GM19023 (cell line): ENCODE measurements at regions not wholly inside any gene's neighbourhood (a gene's known extent, or its start where the extent isn't known, plus 50 kb on each side); places are given as distances from the start of the nearest gene placed in this dataset.

Experiments
- ATAC-seq: cut with Tn5 transposase; IDR thresholded peaks from one replicate; pipeline ENCODE4 v1.9.1; 2021; ENCODE audit warnings: mild to moderate bottlenecking, moderate library complexity; ENCODE audit not compliant: unreplicated experiment

DNA sequence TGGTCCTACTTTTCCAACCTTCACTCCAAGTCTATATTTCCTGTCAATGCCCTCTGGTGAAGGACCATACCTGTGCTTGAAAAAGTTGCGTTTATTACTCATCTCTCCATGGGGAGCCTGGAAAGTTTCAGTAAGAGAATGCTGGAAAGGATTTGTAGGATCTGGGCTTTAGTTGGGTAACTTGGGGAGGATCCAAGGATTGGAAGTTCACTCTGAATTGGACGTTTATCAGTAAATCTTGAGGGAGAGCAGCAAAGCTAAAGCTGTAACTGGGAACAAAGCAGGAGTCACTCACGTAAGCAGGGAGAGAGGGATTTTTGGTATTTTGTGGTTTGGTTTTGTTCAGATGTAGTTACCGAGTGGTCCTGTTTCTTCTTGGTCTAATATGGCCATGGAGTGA lies 51.4 kb upstream of the NPVF start:
- ATAC-seq, result no peak

DNA sequence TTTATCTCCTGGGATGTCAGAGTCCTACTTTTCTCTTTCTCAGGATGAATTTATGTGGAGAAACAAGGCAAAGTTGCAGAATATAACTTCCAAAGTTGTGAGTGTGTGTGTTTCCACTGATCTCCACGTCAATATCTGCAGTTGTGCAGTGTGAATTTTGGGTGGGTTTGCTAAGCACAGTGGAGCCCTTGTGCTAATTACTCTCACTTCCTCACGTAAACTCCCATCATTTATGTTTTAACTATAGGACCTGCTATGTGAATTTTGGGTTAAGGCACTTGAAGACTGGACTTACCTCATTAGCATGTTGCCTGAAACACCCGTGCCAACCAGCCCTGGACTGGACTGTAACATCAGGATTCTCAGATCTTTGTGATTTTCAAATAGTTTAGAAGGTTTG lies 51.9 kb upstream of the NPVF start:
- no peak for ATAC-seq

DNA sequence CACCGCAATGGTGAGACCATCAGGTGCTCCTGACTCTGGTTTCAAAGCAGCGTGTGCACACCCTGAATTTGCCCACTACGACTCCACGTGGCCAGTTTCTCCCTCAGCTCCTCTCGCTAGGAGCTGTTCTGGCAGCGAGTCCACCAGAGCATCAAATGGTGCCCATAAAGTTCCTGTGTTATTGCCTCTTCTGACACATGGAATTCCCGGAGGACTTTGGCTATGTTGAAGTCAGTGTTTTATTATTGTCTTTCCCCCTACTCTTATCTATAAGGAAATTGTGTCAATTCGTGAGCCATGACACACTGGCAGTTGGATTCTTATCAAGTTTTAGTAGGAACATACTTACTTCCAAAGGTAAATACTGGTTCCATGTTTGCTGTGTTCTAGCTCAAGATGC lies 53.9 kb upstream of the NPVF start:
- no peak for ATAC-seq

DNA sequence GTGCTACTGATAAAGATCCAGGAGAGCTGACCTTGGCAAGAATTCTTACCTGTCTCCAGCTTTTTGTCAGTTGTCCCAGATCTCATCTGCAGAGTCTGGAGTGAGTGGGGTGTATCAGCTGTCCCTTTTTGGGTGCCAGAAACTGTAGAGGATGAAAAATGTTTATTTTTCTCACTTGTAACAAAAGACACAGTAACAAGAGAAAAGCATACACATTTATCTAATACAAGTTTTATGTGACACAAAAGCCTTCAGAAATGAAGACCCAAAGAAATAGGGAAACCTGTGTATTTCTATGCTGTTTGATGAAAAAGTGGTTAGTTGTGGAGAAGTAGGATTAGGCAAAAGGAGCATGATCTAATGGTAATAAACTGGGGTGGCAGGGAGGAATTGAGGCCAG lies 58.5 kb upstream of the NPVF start:
- no peak for ATAC-seq

DNA sequence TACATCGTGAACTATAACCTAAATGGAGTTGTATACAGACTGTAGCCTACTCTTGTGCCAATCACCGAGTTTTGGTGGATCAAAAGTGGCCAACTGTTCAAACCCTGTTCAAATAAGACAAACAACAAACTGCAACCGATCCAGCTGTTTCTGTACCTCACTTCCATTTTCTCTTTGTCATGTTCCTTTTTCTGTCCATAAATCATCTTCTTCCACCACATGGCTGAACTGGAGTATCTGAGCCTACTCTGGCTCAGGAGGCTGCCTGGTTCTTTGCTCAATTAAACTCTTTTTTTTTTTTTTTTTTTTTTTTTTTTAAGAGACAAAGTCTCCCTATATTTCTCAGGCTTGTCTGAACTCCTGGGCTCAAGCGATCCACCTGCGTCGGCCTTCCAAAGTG lies 59.0 kb upstream of the NPVF start:
- ATAC-seq, result no peak

DNA sequence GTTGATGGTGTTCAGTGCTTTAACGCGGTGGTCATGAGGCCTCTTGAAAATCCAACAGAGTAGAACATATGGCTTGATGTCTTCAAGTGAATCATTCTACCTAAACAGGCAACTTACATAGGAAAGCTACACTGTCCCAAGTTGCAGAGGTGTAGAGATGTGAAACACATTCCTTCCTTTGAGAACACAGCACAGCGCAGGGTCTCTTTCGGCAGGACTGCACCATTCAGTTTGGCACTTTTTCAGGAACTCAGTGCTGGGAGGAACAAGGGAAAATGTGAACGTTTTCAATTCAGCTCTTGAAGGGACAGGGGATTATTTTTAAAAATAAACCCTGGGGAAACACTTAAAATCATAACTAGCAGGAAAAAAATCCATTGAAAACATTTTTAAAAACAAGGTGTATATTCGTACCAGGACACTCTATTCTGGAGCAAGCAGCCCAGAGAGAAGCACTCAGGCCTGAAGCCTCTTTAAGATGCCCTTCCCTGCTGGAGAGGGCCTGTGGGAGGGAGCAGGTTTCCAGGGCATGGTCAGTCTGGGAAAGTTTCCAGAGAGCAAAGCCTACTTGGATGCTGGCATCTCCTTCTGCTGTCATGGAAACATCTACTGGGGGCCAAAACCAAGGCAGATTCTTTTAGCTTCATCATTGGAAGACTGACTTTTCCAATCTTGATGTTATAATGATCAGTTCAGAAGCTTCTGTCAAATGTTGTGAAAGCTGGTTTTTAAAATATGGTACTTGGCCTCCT lies 60.4 kb upstream of the NPVF start:
- no peak for ATAC-seq

DNA sequence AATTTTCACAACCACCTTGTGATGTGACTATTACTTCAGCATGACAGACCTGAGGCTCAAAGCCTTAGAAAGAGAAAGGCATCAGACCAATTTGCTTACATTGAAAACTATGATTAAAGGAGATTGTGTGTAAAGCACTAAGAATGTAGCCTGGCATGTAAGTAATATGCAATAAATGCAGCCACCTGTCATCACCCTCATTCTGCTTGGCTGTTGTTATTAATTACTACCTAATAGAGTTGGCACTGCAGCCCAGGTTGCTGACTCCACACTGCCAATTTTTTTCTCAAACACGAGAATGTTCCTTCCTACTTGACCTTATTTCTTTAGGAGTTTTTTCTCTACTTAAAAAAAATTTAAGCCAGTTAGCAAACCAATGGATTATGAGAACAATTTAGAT lies 61.2 kb upstream of the NPVF start:
- no peak for ATAC-seq

DNA sequence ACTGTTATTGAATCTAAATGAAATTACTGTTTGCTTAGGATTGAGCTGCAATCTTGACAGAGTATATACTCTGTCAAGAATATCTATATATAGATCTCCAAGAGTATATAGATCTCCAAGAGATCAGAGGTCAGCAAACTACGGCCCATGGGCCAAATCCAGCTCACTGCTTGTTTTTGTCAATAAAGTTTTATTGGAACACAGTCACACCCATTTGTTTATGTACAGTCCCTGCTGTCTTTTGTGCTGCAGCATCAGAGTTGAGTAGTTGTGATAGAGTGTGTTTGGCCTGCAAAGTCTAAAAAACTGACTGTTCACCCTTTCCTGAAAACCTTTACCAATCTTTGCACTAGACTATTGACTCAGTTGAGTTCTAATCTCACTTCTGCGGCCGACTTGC lies 66.3 kb upstream of the NPVF start:
- no peak for ATAC-seq

DNA sequence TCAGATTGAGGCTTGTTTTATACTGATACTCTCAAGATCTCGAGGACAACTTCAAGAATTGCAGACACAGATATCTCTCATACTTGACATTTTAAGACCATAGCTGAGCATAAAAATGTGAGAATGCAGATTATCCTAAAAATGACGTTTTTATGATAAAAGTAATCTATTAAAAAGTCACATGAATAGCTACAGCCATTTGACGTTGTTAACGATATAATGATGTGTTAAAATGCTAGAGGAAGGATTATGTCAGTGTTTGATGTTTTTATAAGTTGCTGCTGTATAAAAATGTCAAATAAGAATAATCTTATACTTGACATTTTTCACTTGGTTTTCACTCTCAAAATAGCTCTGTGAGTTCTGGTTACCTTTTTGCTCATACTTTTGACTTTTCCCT lies 67.1 kb upstream of the NPVF start:
- no peak for ATAC-seq

DNA sequence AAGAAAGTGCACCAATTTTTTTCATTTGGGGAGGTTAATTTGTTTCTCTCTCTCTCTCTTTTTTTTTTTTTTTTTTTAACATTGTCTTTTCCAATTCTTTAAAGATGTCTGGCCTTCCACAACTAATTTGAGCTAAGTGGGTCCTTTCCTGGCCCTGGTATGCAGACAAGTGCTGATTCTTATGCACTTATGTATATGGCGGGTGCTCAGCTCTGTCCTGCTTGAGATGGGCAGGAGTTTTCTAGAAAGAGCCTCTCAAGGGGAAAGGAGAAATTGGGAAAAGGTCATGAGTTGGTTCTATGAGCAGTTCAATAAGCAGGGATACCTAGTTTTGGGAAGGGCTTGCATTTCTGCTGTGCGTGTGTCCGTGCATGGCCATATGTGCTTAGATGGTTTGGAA lies 67.8 kb upstream of the NPVF start:
- no peak for ATAC-seq

DNA sequence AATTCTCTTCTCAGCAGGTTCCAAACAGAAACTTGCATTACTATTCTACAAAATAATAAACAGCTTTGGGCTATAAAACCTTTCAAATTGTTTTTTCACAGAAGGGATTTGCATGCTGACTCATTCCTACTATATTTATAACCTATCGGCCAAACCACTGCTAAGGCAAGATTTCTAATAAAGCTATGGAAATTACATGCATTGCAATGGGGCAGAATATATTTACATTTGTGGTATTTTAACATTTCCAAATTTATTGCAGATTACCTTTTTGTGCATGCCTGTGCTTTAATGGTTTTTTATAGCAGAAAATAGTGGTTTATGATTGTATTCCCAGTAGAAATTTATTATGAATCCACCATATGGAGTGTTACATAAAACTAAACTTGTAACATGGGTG lies 69.0 kb upstream of the NPVF start:
- ATAC-seq, result no peak

DNA sequence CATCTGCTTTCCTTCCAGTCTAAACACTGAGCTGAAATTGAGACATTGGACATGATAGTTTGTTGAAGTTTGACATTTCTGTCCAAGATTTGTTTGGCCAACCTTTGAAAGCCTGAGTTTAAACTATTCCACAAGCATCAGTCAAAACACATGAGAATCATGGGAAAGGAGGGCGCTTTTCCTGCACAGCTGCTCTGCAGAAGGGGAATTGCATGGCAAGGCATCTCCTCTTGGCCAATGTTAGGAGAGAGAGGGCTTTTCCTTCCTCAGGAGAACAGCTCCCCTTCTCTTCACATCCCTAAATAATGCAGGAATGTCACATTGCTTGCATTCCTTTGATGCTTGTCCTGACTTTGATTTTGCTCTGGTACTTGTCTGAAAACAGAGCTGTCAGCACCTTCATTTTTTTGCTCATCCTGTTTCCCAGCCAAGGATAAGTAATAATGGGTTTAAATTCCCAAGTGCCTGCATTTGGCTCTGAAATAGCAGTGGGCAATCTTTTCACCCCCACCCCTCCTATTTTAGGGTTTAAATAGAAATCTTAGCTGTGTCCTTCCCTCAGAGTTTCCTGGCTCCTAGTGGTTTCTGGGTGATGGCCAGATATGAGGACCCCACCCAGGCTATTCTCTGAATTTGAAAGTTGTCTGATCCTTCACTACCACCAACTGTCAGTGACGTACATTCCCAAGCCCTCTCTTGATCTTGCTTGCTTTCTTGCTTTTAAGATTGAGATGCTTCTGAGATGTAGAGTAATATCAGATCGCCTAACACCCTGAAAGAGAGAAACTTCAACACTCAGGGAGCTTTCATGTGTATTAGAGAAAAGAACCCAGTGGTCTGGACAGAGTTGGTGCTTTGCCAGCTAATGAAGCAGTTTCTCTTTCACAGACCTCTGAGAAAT lies 75.2 kb upstream of the NPVF start:
- no peak for ATAC-seq

DNA sequence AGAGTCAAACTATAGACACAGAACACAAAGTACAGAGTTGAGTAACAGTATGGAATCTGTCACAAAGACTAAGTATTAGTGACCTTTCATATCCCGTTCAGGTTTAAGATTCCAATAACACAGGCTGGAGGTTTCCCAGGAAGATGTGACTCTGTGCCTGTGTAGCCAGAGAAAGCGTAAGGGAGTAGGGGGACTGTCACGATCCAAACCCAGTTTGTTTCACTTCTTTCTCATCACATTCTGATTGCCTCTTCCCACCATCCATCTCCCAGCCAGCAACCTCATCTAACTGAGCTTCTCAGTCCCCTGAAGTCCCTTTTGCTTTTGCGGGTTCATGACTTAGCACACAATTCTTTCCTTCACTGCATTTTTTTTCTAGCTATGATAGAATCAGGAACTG lies 76.4 kb upstream of the NPVF start:
- no peak for ATAC-seq

DNA sequence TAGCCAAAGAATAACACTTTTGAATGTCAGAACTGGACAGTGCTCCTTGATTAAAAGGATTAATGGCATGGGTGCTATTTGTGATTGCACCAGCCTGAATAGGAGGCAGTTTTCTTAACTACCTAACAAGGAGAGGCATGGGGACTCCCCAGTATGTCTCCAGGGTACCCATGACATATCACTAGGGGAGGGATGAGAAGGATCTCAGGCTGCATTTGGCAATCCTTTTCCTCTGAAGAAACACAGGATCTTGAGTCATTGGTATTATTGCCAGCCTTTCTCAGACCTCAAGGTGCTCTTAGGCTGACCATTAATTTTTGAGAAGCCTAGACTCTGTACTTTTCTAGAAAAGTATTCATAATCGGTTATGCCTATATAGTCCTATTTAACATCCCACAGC lies 77.5 kb upstream of the NPVF start:
- ATAC-seq, result no peak

DNA sequence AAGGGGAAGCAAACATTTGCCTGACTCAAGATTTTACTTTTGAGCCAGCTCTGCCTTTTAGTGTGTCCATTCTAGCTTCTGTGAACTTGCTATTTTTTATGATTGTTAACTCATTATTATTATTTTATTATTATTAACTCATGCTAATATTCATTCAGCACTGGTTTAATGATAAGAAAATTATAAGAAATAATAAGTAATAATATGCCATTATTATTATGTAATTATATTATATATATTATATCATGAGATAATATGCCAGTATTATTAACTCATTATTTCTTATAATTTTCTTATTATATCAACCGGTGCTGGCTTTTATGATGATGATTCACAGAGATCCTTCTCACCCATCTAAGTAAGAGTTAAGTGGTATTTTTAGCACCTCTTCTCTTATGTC lies 79.3 kb upstream of the NPVF start:
- ATAC-seq, result no peak

DNA sequence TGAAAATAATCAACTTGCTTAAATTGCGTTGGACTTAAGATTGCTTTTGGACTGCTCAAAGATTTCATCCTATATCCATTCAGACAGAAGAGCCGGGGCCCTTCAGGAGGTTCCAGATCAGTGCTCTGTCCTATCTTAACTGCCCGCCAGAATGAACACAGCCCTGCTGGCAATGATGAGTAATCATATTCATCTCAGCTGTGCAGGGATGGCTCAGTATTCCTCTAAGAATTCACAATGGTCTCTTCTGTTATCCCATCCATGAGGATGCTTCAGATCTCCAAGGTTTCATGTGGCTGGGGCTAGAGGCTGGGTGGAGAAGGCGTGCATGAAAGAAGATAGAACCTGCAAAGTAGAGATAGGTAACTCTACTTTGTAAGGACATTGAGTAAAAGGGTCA lies 80.0 kb upstream of the NPVF start:
- ATAC-seq, result no peak

DNA sequence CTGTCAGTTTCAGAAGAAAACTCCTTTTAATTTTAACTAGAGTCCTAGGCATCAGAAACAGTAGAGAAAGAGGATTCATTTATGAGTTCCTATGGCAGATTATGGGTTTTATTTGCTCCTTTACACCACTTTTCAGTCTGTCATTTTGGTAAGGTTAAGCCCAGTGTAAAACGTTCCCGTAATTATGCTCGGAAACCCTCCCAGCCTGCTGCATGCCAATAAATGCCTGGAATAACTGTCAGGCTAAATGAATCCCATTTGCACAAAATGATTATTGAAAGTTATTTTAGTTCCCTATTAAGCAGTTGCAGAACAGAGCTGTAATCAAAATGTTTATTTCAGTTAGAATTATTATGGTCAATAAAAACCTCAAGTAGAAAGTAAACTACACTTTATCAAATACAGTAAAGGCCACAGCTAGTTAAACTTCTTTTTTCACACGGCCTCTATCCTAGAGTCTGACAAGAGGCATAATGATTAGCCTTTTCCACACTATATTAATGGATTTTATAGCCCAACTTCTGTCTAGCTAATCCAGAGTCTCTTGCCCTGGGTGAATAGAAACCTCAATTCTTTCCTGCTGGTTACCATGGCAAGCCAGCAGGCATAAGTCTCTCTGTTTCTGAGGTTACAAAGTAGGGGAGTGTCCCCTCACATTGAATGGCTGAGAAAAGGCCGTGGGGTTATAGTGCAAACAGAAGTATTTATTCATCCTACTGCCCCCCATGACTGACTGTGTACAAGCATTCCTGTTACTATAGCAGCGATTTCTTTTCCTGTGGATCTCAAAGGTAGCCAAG lies 80.8 kb upstream of the NPVF start:
- ATAC-seq, result no peak

DNA sequence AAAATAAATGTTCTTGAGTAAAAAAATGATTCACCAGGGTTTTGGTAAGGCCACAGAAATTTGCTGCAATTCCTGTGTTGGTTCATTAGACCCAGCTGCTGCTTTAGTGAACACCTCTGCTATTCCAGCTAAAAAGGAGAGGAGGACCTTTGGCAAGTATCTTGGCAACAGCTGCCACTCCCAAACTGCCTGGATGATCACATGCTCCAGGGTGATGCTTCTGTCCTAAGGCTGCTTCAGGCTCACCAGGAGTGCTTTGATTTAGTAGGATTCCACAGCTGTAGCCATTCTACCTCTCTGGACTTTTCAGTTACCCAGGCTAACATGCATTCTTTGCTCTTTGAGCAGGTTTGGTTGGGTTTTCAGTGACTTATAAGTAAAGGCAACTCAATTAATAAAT lies 82.6 kb upstream of the NPVF start:
- no peak for ATAC-seq

DNA sequence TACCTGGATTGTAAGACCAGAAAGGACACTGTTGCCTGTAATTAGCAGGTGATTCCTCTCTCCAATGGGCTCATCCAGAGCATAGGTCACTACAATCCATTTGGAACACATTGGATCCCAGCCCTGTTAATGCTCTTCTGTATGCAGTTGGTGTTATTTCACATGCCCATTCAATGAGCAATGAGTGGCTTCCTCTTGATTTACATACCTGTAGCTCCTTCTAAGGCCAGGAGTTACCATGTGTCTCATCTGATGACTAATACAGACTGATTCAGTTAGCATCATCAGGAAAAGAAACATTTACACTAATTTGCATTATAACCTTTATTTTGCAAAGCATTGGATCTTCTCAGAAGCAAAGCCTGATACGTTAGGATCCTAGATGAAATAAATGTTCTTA lies 83.1 kb upstream of the NPVF start:
- ATAC-seq, result no peak

DNA sequence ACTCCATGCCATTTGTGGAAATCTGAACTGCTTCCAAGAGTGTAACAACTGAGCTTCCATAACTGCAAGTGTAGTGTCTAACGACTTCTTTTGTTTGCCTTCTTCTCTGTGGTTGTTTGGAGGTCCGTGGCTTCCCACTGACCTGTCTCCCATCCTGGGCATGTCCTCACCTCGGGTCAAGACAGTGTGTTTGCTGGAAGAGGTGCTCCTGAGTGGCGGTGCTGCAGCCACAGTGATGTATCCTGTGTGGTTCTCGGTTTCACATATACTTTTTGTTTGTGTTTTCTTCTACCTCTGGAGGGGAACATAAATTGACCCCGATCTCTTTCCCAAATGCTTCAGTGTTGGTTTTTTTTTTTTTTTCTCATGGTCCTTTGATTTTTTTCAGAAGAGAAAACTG lies 84.7 kb upstream of the NPVF start:
- ATAC-seq, result no peak

DNA sequence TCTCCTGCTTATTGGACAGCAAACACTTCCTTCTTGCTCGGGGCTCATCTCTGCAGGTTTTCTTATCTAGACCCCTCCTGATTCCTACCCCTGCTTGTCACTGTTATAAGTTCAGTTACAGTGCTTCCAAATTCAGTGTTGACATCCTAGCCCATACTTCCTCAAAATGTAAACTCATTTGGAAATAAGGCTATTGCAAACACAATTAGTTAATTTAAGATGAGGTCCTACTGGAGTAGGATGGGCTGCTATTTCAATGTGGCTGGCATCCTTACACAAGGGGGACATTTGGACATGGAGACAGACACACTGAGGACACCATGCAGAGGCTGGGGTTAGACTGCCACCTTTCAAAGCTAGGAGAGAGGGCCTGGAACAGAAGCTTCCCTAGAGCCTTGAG lies 85.2 kb upstream of the NPVF start:
- ATAC-seq, result no peak
